HG03135 (cell line): ENCODE measurements at regions not wholly inside any gene's neighbourhood (a gene's known extent, or its start where the extent isn't known, plus 50 kb on each side); places are given as distances from the start of the nearest gene placed in this dataset.

Experiments used
- ATAC-seq: cut with Tn5 transposase; IDR thresholded peaks from one replicate; pipeline ENCODE4 v1.9.1; 2021; ENCODE audit warnings: mild to moderate bottlenecking, moderate library complexity; ENCODE audit not compliant: unreplicated experiment

DNA sequence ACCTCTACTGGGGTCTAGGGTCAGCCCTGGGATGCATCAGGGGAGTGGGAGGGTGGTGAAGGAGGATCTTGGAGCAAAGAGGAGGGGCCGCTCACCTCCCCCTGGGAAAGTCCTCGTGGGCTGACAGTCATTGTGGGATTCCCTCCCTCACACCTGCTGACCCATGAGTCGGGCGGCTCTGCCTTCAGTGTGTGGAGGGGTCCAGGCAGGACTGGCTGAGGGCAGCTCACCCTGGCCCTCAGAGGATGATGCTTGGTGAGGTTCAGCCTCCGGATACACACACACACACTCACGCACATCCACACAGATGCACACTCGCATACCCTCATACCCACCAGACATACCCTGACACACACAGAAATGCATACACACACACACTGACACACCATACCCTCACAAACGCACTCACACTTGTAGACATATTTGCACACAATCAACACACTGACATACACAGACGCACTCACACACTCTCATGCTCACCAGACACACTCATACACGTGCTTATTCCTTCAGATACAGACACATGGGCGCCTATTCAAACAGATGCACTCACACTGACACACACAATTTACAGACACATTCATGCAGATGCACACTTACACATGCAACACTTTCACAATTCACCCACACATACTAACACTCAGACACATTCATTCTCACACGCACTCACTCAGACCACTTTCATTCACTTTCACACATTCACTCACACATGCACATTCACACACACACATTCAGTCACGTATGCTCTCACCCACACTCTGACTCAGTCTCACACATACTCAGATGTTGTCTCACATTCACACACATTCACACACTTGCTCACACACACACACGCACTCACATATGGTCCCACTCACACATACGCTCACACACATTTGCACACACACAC lies 105.1 kb upstream of the RPL38 start:
- ATAC-seq = no peak

GRCh38 chr17:74099442-74100340 lies 103.8 kb upstream of the RPL38 start:
- ATAC-seq = no peak

GRCh38 chr17:74104921-74105320 lies 98.6 kb upstream of the RPL38 start:
- no peak for ATAC-seq

- no peak for ATAC-seq
Observed at GRCh38 chr17:74107107-74107506, 96.4 kb upstream of the RPL38 start.

GRCh38 chr17:74108126-74108705 lies 95.3 kb upstream of the RPL38 start:
- ATAC-seq = no peak

- ATAC-seq = no peak
Observed at GRCh38 chr17:74110467-74110866, 93.0 kb upstream of the RPL38 start.

GRCh38 chr17:74113326-74113725 lies 90.2 kb upstream of the RPL38 start:
- no peak for ATAC-seq

DNA sequence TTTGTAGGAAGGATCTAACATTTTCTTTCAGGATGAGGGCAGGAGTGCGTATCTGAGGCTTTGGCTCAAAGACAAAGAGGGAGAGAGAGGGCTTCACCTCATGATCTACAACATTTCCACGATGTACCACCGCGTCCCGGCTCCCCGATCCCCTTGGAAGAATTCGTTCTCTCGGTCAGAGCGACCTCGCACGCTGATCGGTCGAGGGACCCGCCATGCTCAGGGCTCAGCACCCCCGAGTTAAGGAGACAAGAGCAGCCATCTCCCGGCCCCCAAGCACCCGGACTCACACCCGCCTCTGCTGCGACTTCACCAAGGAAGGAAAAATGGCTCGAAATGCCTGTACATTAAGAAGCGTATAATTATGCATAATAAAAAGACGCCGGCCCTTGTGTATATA lies 89.5 kb upstream of the RPL38 start:
- no peak for ATAC-seq

- no peak for ATAC-seq
Observed at GRCh38 chr17:74114881-74115470, 88.5 kb upstream of the RPL38 start.

DNA sequence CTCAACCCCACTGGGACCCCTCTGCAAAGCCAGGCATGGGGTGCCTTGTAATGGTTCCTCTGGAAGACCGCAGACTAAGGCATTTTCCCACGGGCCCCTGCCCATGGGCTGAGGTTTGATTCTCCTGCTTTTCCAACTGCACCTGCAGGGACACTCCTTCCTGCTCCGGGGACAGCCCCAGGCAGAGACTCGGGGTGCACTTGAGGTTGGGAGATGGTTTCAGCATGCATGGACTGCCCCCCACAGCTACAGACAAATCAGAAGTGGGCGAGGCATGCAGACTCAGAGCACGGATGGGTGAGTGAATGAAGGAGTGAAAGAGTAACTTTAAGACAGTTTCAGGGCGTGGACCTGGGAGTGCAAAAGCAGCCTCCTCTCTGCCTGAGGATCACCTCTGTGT lies 87.9 kb upstream of the RPL38 start:
- ATAC-seq = no peak

DNA sequence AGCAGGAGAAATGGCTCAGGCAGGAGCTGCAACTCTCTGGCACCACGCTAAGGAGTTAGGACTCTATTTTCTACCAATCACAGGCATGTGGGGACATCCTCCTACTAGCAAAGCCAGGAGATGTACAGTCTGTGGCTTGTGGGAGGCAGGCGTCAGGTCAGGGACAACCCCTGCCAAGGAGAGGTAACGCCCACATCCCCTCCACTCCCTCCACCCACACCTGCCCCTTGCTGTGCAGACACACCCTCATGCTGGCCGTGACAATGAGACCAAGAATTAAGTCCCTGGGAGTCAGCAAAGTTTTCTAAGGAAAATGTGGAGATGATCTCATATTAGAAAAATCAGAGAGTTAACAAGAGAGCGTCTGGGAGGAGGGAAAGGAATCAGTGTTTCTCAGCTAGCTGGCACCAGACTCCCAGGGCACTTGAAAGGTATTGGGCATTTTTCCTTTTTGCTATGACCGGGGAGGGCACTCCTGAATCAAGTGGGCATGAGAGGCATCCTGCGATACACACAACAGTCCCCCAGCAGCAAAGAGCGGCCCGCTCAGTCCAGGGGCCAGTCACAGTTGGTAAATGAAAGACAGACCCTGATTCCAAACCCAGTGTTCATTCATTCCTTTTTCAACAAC lies 87.3 kb upstream of the RPL38 start:
- ATAC-seq = no peak

- no peak for ATAC-seq
Observed at GRCh38 chr17:74117087-74117698, 86.3 kb upstream of the RPL38 start.

GRCh38 chr17:74117999-74118421 lies 85.5 kb upstream of the RPL38 start:
- no peak for ATAC-seq

DNA sequence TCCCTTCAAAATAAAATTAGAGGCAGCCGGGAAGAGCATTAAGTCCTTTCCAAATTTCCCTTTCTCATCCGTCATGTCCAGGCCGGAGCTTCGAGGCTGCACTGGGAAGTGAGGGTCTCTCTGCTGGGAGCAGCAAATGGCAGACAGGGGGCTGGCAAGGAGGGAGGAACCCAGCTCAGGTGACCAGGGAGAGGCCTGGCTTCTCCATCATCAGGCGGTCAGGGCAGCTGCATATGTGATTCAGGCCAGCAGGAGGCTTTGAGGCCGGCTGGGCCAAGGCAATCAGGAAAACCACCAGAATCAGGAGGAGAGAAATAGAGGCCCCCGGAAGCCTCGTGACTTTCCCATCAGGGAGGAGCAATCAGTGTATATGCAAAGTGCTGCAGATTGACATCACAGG lies 85.0 kb upstream of the RPL38 start:
- ATAC-seq = no peak

DNA sequence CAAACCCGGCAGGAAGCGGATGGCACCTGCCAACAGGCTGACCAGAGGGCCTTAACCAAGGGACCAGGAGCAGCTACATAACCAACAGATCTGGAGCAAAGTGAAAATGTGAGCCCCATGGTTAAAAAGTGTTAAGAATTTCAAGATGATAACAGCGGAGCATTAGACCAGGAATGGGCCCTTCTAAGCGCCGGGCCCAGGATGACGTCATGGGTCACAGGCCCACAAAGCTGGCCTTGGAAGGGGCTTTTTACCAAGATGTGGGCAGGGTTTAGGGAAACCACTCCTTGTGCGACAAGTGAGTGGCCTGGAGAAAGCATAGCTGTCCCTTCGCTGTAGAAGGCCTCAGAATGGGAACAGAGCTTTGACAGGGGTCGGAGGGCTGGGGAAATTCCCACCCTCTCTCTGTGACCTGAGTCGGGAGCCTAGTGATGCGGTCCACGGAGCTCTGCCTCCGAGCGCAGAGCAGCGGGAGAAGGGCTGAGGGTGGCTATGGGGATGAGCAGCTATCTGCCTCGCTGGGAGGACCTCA lies 84.4 kb upstream of the RPL38 start:
- no peak for ATAC-seq

DNA sequence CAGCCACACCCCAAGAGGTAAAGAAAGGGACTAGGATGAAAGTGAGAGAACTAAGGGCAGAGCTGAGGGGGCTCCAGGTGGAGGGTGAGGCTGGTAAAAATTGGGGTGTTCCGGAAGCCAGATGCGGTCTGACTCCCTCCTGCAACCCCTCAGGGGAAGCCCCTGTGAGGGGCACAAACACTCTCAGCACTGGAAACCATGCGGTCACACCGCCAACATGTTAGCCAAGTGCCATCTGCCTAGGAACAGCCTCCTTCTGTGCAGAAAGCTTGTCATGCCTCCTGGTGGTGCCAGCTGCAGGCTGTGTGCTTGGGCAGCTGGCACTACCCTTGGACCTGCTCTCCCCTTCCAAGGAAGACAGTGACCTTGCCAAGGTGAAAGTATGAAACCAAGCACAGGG lies 83.5 kb upstream of the RPL38 start:
- ATAC-seq = no peak

GRCh38 chr17:74123350-74123749 lies 80.1 kb upstream of the RPL38 start:
- ATAC-seq = no peak

GRCh38 chr17:74123866-74124444 lies 79.5 kb upstream of the RPL38 start:
- no peak for ATAC-seq

- no peak for ATAC-seq
Observed at GRCh38 chr17:74125156-74125555, 78.3 kb upstream of the RPL38 start.
